BJ (cell line): ENCODE measurements at regions not wholly inside any gene's neighbourhood (a gene's known extent, or its start where the extent isn't known, plus 50 kb on each side); places are given as distances from the start of the nearest gene placed in this dataset.

Experiments
- CTCF ChIA-PET: fragments of 350-600 bp; formaldehyde crosslinking; extraction: SDS; loops from one replicate; lab custom pipeline; 2021; ENCODE audit warnings: antibody characterized with exemption, inconsistent platforms; lab: Yijun Ruan, JAX
- POLR2A ChIA-PET: fragments of 300-600 bp; sonication (Branson Sonifier 250); formaldehyde crosslinking; extraction: SDS; loops from one replicate; lab custom pipeline; 2021; ENCODE audit warnings: antibody characterized with exemption; lab: Charles Lee
- DNase-seq: peaks from one replicate; pipeline ENCODE4 v3.0.0-alpha.2; 2011; ENCODE audit warnings: low read depth
- H3K27me3 ChIP-seq: 2 replicates; pipeline ENCODE4 v1.6.0; 2011; ENCODE audit warnings: low read length; ENCODE audit not compliant: control insufficient read depth, insufficient read depth
- H3K36me3 ChIP-seq: 2 replicates; pipeline ENCODE4 v1.5.1; 2011; ENCODE audit warnings: low read length; ENCODE audit not compliant: control insufficient read depth, insufficient read depth
- H3K4me3 ChIP-seq: 2 replicates; pipeline ENCODE4 v1.5.1; 2011; ENCODE audit warnings: low read depth, mild to moderate bottlenecking, control low read depth, low read length
- CTCF ChIP-seq: IDR thresholded peaks from 2 replicates; pipeline ENCODE4 v1.5.1; 2011; ENCODE audit warnings: low read depth, mild to moderate bottlenecking, control low read depth, inconsistent platforms, low read length, moderate library complexity; ENCODE audit not compliant: insufficient read depth

GRCh38 chr1:172801771-172802322 lies 142.9 kb downstream of the FASLG start:
- ChIA-PET CTCF (interaction anchor here (1.2 kb wide), 1 partner anchor 21 kb away, joined by 3 read pairs; no protein-coding TSS in a partner anchor), POLR2A (no interaction called here)
- DNase-seq: no peak
- Histone ChIP-seq H3K4me3 (no peak overlapping the region), H3K36me3 (no peaks in the 10 kb centered on the region), H3K27me3 (no peaks in the 10 kb centered on the region)
- no peak for TF ChIP-seq CTCF

- H3K27me3 ChIP-seq: no peaks in the 10 kb centered on the region
- no peaks in the 10 kb centered on the region for H3K36me3 ChIP-seq
- ChIA-PET POLR2A (no interaction called here), CTCF (no interaction called here)
- no peak for TF ChIP-seq CTCF
- DNase-seq: no peak
- no peak overlapping the region for H3K4me3 ChIP-seq
Measured at GRCh38 chr1:172809750-172810149, 150.8 kb downstream of the FASLG start.

- TF ChIP-seq CTCF: no peak
- DNase-seq: no peak
- H3K36me3 ChIP-seq: no peaks in the 10 kb centered on the region
- CTCF ChIA-PET: interaction anchor here (1.3 kb wide), 1 partner anchor 66 kb away, joined by 5 read pairs; no protein-coding TSS in a partner anchor
- H3K27me3 ChIP-seq: no peaks in the 10 kb centered on the region
- POLR2A ChIA-PET: no interaction called here
- H3K4me3 ChIP-seq: no peak overlapping the region
Measured at GRCh38 chr1:172810480-172811175, 151.7 kb downstream of the FASLG start.

GRCh38 chr1:172811694-172812093 lies 152.8 kb downstream of the FASLG start:
- CTCF ChIA-PET: interaction anchor here (1.3 kb wide), 1 partner anchor 67 kb away, joined by 5 read pairs; no protein-coding TSS in a partner anchor
- DNase-seq: no peak
- Histone ChIP-seq H3K4me3 (no peak overlapping the region), H3K36me3 (no peaks in the 10 kb centered on the region), H3K27me3 (no peaks in the 10 kb centered on the region)
- TF ChIP-seq CTCF: no peak
- POLR2A ChIA-PET: interaction anchor here (0.6 kb wide), 1 partner anchor 61 kb away, joined by 10 read pairs; no protein-coding TSS in a partner anchor

GRCh38 chr1:172812118-172812517 lies 153.2 kb downstream of the FASLG start:
- no peak for TF ChIP-seq CTCF
- Histone ChIP-seq H3K36me3 (no peaks in the 10 kb centered on the region), H3K4me3 (no peak overlapping the region), H3K27me3 (no peaks in the 10 kb centered on the region)
- no peak for DNase-seq
- ChIA-PET CTCF (no interaction called here), POLR2A (interaction anchor here (0.6 kb wide), 1 partner anchor 62 kb away, joined by 10 read pairs; no protein-coding TSS in a partner anchor)
